ENCODE measurements at regions not wholly inside any gene's neighbourhood (a gene's known extent, or its start where the extent isn't known, plus 50 kb on each side); places are given as distances from the start of the nearest gene placed in this dataset.

- H4K8ac ChIP-seq (ENCODE audit: extremely low read depth, insufficient read depth, low read length) = no peak overlapping the region
- H3K14ac ChIP-seq (ENCODE audit: insufficient read length) = no peak overlapping the region
- no peak overlapping the region for H3K56ac ChIP-seq (replicated peaks; ENCODE audit: insufficient read length, low read depth, low read length)
- H3K9ac ChIP-seq (replicated peaks in 1 of 4; ENCODE audit: extremely low read depth in 1 of 4, low read depth in 3 of 4, low read length in 3 of 4) = no peak overlapping the region
- 100% methylated on average over 1 of the region's 2 CpGs; no CpG with 5 or more reads in 1 of the 2 experiments for WGBS, 2 experiments (ENCODE audit: extremely low coverage in 1 of 2, insufficient coverage in 1 of 2, insufficient read length in 1 of 2, insufficient replicate concordance in 2 of 2, low coverage in 1 of 2, low lambda C conversion rate in 2 of 2, missing lambda C conversion rate in 1 of 2)
- no peak overlapping the region for H3K4me3 ChIP-seq (ENCODE audit: extremely low read depth in 1 of 4, insufficient read depth in 2 of 4, low read depth in 3 of 4, low read length in 4 of 4)
- H2BK5ac ChIP-seq (ENCODE audit: low read depth, low read length) = no peak overlapping the region
- H3K27me3 ChIP-seq (replicated peaks in 1 of 4; ENCODE audit: control insufficient read depth in 3 of 4, extremely low read depth in 1 of 4, insufficient read depth in 3 of 4, low read length in 3 of 4) = no peaks in the 10 kb centered on the region
- no peaks in the 10 kb centered on the region for H4K20me1 ChIP-seq (replicated peaks in 1 of 2; ENCODE audit: control insufficient read depth in 1 of 2, insufficient read depth in 2 of 2, low read length in 2 of 2)
- no peak overlapping the region for H3K4me2 ChIP-seq (ENCODE audit: insufficient read depth in 1 of 2, low read depth in 2 of 2, low read length in 2 of 2)
- H4K91ac ChIP-seq (replicated peaks; ENCODE audit: insufficient read length, low read length) = no peak overlapping the region
- no peaks in the 10 kb centered on the region for H3K4me1 ChIP-seq (replicated peaks in 1 of 4; ENCODE audit: control insufficient read depth in 3 of 4, insufficient read depth in 4 of 4, low read length in 3 of 4)
- no peaks in the 10 kb centered on the region for H3K36me3 ChIP-seq (ENCODE audit: control insufficient read depth in 2 of 4, insufficient read depth in 4 of 4, low read length in 3 of 4)
- FAIRE-seq = no peak
- H3K27ac ChIP-seq (ENCODE audit: low read depth, low read length) = no peak overlapping the region
- peaks cover 2% of the 10 kb centered on the region; the same call in 1 of the 2 replicates for H3K23me2 ChIP-seq (ENCODE audit: low read depth, low read length)
- no peak overlapping the region for H3K23ac ChIP-seq (ENCODE audit: insufficient read length)
- H2AK5ac ChIP-seq (ENCODE audit: low read depth, low read length) = no peak overlapping the region
- no peak overlapping the region for H3K4ac ChIP-seq (replicated peaks; ENCODE audit: insufficient read length, low read depth, low read length)
- H3K18ac ChIP-seq (ENCODE audit: extremely low read depth, low read length) = no peak overlapping the region
- no peaks in the 10 kb centered on the region for H3K79me1 ChIP-seq (ENCODE audit: low read depth, low read length)
- H2BK20ac ChIP-seq (ENCODE audit: low read length) = no peak overlapping the region
- no peak overlapping the region for H2AFZ ChIP-seq (ENCODE audit: low read length)
- no peak overlapping the region for H4K5ac ChIP-seq (ENCODE audit: insufficient read length, low read depth, low read length)
- H3K9me3 ChIP-seq (ENCODE audit: insufficient read depth in 2 of 2, low read depth in 1 of 2, low read length in 1 of 2) = no peaks in the 10 kb centered on the region
- H2BK120ac ChIP-seq (replicated peaks; ENCODE audit: low read depth, low read length) = no peak overlapping the region
- no peaks in the 10 kb centered on the region for H3K79me2 ChIP-seq (ENCODE audit: control insufficient read depth in 1 of 2, insufficient read depth in 2 of 2, low read length in 2 of 2)
- no peak for DNase-seq (ENCODE audit: low read depth in 1 of 2, low spot score in 2 of 2)
- ChIA-PET POLR2A (ENCODE audit: partially characterized antibody) (no interaction called here), CTCF (ENCODE audit: partially characterized antibody) (interaction anchor here (0.9 kb wide), 1 partner anchor 9 kb away, joined by 3 read pairs; no protein-coding TSS in a partner anchor)
- no peak overlapping the region for H2BK12ac ChIP-seq (ENCODE audit: low read depth, low read length)
- no peak overlapping the region for H2BK15ac ChIP-seq (ENCODE audit: low read length)
- TF ChIP-seq NANOG (IDR thresholded peaks at IDR 0.05; ENCODE audit: insufficient read depth, low read depth, low read length, poor library complexity, severe bottlenecking) (no peak), SIRT6 (IDR thresholded peaks at IDR 0.05; ENCODE audit: low read length) (no peak), JUN (IDR thresholded peaks at IDR 0.05; ENCODE audit: low read depth, low read length) (no peak), JUND (IDR thresholded peaks at IDR 0.05; ENCODE audit: low read length) (no peak), CEBPB (IDR thresholded peaks at IDR 0.05; ENCODE audit: low read depth, low read length) (no peak), SAP30 (IDR thresholded peaks at IDR 0.05; ENCODE audit: insufficient read depth, insufficient replicate concordance, low read length) (no peak), TAF1 (IDR thresholded peaks at IDR 0.05; ENCODE audit: low read depth, low read length) (no peak), GTF2F1 (IDR thresholded peaks at IDR 0.05; ENCODE audit: borderline replicate concordance, low read depth, low read length) (no peak), TAF7 (optimal IDR thresholded peaks at IDR 0.05; ENCODE audit: borderline replicate concordance, low read depth, low read length) (no peak), MAFK (IDR thresholded peaks at IDR 0.05; ENCODE audit: low read depth, low read length) (no peak), YY1 (IDR thresholded peaks at IDR 0.05; ENCODE audit: low read depth, low read length) (no peak), BCL11A (IDR thresholded peaks at IDR 0.05; ENCODE audit: low read depth in 2 of 2, low read length in 2 of 2) (no peak), TBP (IDR thresholded peaks at IDR 0.05; ENCODE audit: low read depth, low read length) (no peak), CHD2 (IDR thresholded peaks at IDR 0.05; ENCODE audit: low read length) (no peak), FOSL1 (IDR thresholded peaks at IDR 0.05; ENCODE audit: insufficient read depth, low read depth, low read length) (no peak)
Measured at GRCh38 chr3:30399394-30400181, 206.8 kb upstream of the TGFBR2 start.
